Lower leg skin (tissue), 4 donors: ENCODE measurements at regions not wholly inside any gene's neighbourhood (a gene's known extent, or its start where the extent isn't known, plus 50 kb on each side); places are given as distances from the start of the nearest gene placed in this dataset.

Experiments
- DNase-seq, 2 donors: peaks; one replicate each; pipeline ENCODE4 v3.0.0-alpha.2; 2019; ENCODE audit warnings: low spot score in 2 of 2
- H3K4me3 ChIP-seq: fragments of 200-600 bp; sonication (generic); 2 replicates; pipeline ENCODE4 v1.5.1; 2017; ENCODE audit warnings: mild to moderate bottlenecking, low read depth; ENCODE audit not compliant: poor library complexity, severe bottlenecking
- CTCF ChIP-seq, 3 donors: fragments of 450-650 bp; IDR thresholded peaks; one replicate each; pipeline ENCODE4 v1.5.1; 2016; ENCODE audit warnings: antibody characterized with exemption in 3 of 3, mild to moderate bottlenecking in 3 of 3, moderate library complexity in 2 of 3
- POLR2A ChIP-seq, 2 donors: fragments of 450-650 bp; IDR thresholded peaks; one replicate each; pipeline ENCODE4 v1.6.1; 2016 to 2017; ENCODE audit warnings: antibody characterized with exemption in 2 of 2, mild to moderate bottlenecking in 1 of 2, moderate library complexity in 1 of 2
- WGBS, 2 donors: methylation state at CpG; one replicate each; pipeline ENCODE4 v1.1.5; 2018; 5-methylcytosine and 5-hydroxymethylcytosine counted together
- intact Hi-C: fragments of 100-400 bp; cut with DNase I; formaldehyde crosslinking; loops from one replicate; pipeline ENCODE4 v1.15.0; 2023; ENCODE audit warnings: low total_unique reads

DNA sequence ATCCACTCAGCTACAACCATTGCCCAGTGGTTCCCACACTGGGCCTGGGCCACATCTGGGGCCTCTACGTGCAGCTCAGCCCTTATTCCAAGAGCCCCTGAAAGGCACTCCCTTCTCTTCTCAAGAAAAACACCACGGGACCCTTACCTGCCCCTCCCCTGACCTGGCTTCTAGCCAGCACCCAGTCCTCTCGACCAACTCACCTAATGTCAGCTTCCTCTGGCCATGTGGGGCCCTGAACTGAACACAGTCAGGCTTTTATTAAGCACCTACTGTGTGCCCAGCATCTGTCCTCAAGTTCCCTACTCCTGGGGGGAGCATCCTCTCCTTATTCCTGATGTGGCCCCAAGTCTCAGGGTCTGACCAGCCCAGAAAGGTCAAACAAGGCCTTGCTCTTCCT, 208.4 kb downstream of the MATN1 start:
- no peak overlapping the region for H3K4me3 ChIP-seq
- TF ChIP-seq CTCF (IDR thresholded peaks at IDR 0.05): no peak
- TF ChIP-seq POLR2A (IDR thresholded peaks at IDR 0.05): no peak
- 73 to 82% methylated on average over 3 of the region's 3 CpGs for WGBS, 2 donors
- intact Hi-C loops: no loop called here
- peak in 1 of 2 donors; percentile 49 for DNase-seq

DNA sequence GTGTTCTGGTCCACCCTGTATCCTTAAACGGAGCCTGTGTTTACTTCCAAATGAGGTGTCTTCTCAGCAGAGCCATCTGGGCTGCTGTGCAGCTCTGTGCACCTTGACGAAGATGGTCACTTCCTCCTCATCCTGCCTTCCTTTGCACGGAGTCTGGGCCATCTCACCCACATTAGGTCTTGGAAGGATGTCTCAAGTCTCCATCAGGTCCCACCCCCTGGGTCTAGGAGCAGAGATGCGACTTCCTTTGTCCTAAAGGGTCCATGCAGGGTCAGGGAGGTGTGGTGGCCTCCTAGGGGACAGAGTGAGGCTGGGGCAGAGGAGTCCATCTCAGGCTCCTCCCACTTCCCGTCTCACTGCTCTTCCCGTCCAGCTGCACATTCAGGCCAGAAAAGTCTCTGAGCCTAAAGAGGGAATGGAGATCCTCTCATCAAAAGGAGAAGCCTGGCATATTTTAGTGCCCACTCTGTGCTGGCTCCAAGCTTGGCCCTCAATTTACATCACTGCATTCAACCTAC, 209.2 kb downstream of the MATN1 start:
- WGBS, 2 donors: 50 to 51% methylated on average over 6 of the region's 6 CpGs
- TF ChIP-seq POLR2A (IDR thresholded peaks at IDR 0.05) (no peak), CTCF (IDR thresholded peaks at IDR 0.05) (no peak)
- intact Hi-C loops: no loop called here
- no peak overlapping the region for H3K4me3 ChIP-seq
- DNase-seq: peak in 1 of 2 donors; percentile 58

- DNase-seq: peak in 1 of 2 donors; percentile 72
- TF ChIP-seq POLR2A (IDR thresholded peaks at IDR 0.05) (no peak), CTCF (IDR thresholded peaks at IDR 0.05) (no peak)
- intact Hi-C loops: no loop called here
- no peak overlapping the region for H3K4me3 ChIP-seq
- 77 to 81% methylated on average over 12 of the region's 12 CpGs for WGBS, 2 donors
Measured at GRCh38 chr1:30513396-30514136, 209.8 kb downstream of the MATN1 start.

GRCh38 chr1:30512914-30513265, 210.5 kb downstream of the MATN1 start:
- TF ChIP-seq CTCF (IDR thresholded peaks at IDR 0.05) (no peak), POLR2A (IDR thresholded peaks at IDR 0.05) (no peak)
- peak in 1 of 2 donors; percentile 75 for DNase-seq
- 86 to 91% methylated on average over 9 of the region's 9 CpGs for WGBS, 2 donors
- no peak overlapping the region for H3K4me3 ChIP-seq
- intact Hi-C loops: no loop called here

GRCh38 chr1:30511991-30512913, 211.1 kb downstream of the MATN1 start:
- 59 to 67% methylated on average over 18 of the region's 18 CpGs for WGBS, 2 donors
- TF ChIP-seq CTCF (IDR thresholded peaks at IDR 0.05) (no peak), POLR2A (IDR thresholded peaks at IDR 0.05) (no peak)
- H3K4me3 ChIP-seq: no peak overlapping the region
- intact Hi-C loops: no loop called here
- peak in 1 of 2 donors; percentile 58 for DNase-seq
